ENCODE measurements at regions not wholly inside any gene's neighbourhood (a gene's known extent, or its start where the extent isn't known, plus 50 kb on each side); places are given as distances from the start of the nearest gene placed in this dataset.

DNA sequence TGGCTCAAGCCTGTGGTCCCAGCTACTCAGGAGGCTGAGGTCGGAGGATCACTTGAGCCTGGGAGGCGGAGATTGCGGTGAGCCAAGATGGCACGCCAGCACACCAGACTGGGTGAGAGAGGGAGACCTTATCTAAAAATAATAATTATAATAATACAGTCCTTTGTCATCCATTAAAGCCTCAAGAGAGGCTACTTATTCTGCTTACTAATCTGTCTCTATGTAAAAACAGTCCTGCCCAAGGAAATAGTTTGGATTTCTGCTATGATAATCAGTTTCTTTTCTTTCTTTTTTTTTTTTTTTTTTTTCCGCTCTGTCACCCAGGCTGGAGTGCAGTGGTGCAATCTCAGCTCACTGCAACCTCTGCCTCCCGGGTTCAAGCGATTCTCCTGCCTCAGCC is 228.3 kb downstream of the C1D start:
- TF ChIP-seq KDM1A (IDR thresholded peaks at IDR 0.05; ENCODE audit: borderline replicate concordance) (no peak), CTCF (IDR thresholded peaks at IDR 0.05 in 2 of 3, conservative IDR thresholded peaks at IDR 0.05 in 1 of 3; ENCODE audit: control insufficient read depth in 2 of 3, extremely low read depth in 1 of 3, insufficient read depth in 1 of 3, low read depth in 3 of 3, low read length in 3 of 3) (no peak), POLR2A (IDR thresholded peaks at IDR 0.05; ENCODE audit: low read depth, low read length) (no peak), FOS (IDR thresholded peaks at IDR 0.05; ENCODE audit: borderline replicate concordance, extremely low read depth, insufficient read length) (no peak)

Data from GM12878 (cell line).